HG03108 (cell line): ENCODE measurements at regions not wholly inside any gene's neighbourhood (a gene's known extent, or its start where the extent isn't known, plus 50 kb on each side); places are given as distances from the start of the nearest gene placed in this dataset.
A peak's percentile ranks its signal among the peaks of the same experiment; 100 is the strongest.
"Not testable (repeated sequence)": the region's sequence is repeated elsewhere in the genome, so short reads cannot be mapped to it uniquely, and the experiment has no call there.

ENCODE experiments used
- ATAC-seq: cut with Tn5 transposase; IDR thresholded peaks from one replicate; pipeline ENCODE4 v1.9.1; 2021; ENCODE audit warnings: moderate library complexity; ENCODE audit not compliant: unreplicated experiment

GRCh38 chr12:47378222-47378582 is 298.4 kb upstream of the AMIGO2 start:
- no peak for ATAC-seq

GRCh38 chr12:47377414-47378221 is 297.9 kb upstream of the AMIGO2 start:
- no peak for ATAC-seq

- no peak for ATAC-seq
Observed at GRCh38 chr12:47376927-47377326, 297.2 kb upstream of the AMIGO2 start.

- no peak for ATAC-seq
Observed at GRCh38 chr12:47373554-47374150, 293.9 kb upstream of the AMIGO2 start.

- no peak for ATAC-seq
Observed at GRCh38 chr12:47370421-47370820, 290.7 kb upstream of the AMIGO2 start.

- no peak for ATAC-seq
Observed at GRCh38 chr12:47369085-47369484, 289.3 kb upstream of the AMIGO2 start.

- ATAC-seq = no peak
Observed at GRCh38 chr12:47367912-47368537, 288.3 kb upstream of the AMIGO2 start.

- no peak for ATAC-seq
Observed at GRCh38 chr12:47366579-47366978, 286.8 kb upstream of the AMIGO2 start.

- no peak for ATAC-seq
Observed at GRCh38 chr12:47366157-47366556, 286.4 kb upstream of the AMIGO2 start.

- ATAC-seq = not testable (repeated sequence)
Observed at GRCh38 chr12:47365443-47366076, 285.8 kb upstream of the AMIGO2 start.

GRCh38 chr12:47364261-47364660 is 284.5 kb upstream of the AMIGO2 start:
- ATAC-seq = no peak

- ATAC-seq = no peak
Observed at GRCh38 chr12:47362126-47362705, 282.5 kb upstream of the AMIGO2 start.

- ATAC-seq = peak; percentile 75
Observed at GRCh38 chr12:47361389-47362021, 281.7 kb upstream of the AMIGO2 start.

GRCh38 chr12:47360771-47361388 is 281.1 kb upstream of the AMIGO2 start:
- ATAC-seq = peak; percentile 14

GRCh38 chr12:47360093-47360480 is 280.3 kb upstream of the AMIGO2 start:
- ATAC-seq = no peak

- no peak for ATAC-seq
Observed at GRCh38 chr12:47359310-47360092, 279.7 kb upstream of the AMIGO2 start.

- ATAC-seq = not testable (repeated sequence)
Observed at GRCh38 chr12:47357006-47357405, 277.2 kb upstream of the AMIGO2 start.

- peak; percentile 65 for ATAC-seq
Observed at GRCh38 chr12:47356129-47356700, 276.5 kb upstream of the AMIGO2 start.

- no peak for ATAC-seq
Observed at GRCh38 chr12:47353508-47353907, 273.7 kb upstream of the AMIGO2 start.
